SK-N-SH (cell line): ENCODE measurements at regions not wholly inside any gene's neighbourhood (a gene's known extent, or its start where the extent isn't known, plus 50 kb on each side); places are given as distances from the start of the nearest gene placed in this dataset.

Experiments used
- EP300 ChIP-seq, 2 experiments: IDR thresholded peaks; 2 replicates each; pipeline versions ENCODE4 v1.4.0 to v1.6.1; 2012; ENCODE audit warnings: borderline replicate concordance in 1 of 2, low read depth in 1 of 2, low read length in 1 of 2
- RAD21 ChIP-seq: IDR thresholded peaks from 2 replicates; pipeline ENCODE4 v1.6.1; 2012; ENCODE audit warnings: mild to moderate bottlenecking, low read length
- TF ChIP-seq, protein P1 (sequence below): fragments of 200-600 bp; sonication (generic); IDR thresholded peaks from 2 replicates; pipeline ENCODE4 v1.6.1; 2017; ENCODE audit warnings: antibody characterized with exemption, mild to moderate bottlenecking, moderate library complexity
- TF ChIP-seq, protein P2 (sequence below): fragments of 150-350 bp; IDR thresholded peaks from 2 replicates; pipeline ENCODE4 v1.6.1; 2017; ENCODE audit warnings: antibody characterized with exemption, low read length, low read depth, borderline replicate concordance

GRCh38 chr7:67984326-67984725 is 987.7 kb downstream of the TYW1 start:
- TF ChIP-seq, protein P1, sequence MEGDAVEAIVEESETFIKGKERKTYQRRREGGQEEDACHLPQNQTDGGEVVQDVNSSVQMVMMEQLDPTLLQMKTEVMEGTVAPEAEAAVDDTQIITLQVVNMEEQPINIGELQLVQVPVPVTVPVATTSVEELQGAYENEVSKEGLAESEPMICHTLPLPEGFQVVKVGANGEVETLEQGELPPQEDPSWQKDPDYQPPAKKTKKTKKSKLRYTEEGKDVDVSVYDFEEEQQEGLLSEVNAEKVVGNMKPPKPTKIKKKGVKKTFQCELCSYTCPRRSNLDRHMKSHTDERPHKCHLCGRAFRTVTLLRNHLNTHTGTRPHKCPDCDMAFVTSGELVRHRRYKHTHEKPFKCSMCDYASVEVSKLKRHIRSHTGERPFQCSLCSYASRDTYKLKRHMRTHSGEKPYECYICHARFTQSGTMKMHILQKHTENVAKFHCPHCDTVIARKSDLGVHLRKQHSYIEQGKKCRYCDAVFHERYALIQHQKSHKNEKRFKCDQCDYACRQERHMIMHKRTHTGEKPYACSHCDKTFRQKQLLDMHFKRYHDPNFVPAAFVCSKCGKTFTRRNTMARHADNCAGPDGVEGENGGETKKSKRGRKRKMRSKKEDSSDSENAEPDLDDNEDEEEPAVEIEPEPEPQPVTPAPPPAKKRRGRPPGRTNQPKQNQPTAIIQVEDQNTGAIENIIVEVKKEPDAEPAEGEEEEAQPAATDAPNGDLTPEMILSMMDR = no peak
- no peak for TF ChIP-seq RAD21
- TF ChIP-seq EP300 (IDR thresholded peaks at IDR 0.05; ENCODE audit: borderline replicate concordance in 1 of 2, low read depth in 1 of 2, low read length in 1 of 2) = no peak
- TF ChIP-seq, protein P2, sequence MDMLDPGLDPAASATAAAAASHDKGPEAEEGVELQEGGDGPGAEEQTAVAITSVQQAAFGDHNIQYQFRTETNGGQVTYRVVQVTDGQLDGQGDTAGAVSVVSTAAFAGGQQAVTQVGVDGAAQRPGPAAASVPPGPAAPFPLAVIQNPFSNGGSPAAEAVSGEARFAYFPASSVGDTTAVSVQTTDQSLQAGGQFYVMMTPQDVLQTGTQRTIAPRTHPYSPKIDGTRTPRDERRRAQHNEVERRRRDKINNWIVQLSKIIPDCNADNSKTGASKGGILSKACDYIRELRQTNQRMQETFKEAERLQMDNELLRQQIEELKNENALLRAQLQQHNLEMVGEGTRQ = no peak
